Endometrial microvascular endothelial cells (primary cell): ENCODE measurements at regions not wholly inside any gene's neighbourhood (a gene's known extent, or its start where the extent isn't known, plus 50 kb on each side); places are given as distances from the start of the nearest gene placed in this dataset.
"Not testable (repeated sequence)": the region's sequence is repeated elsewhere in the genome, so short reads cannot be mapped to it uniquely, and the experiment has no call there.

Experiments
- in situ Hi-C: cut with HindIII; loops from 2 replicates; pipeline ENCODE4 v1.10.0; 2017; ENCODE audit warnings: low sequenced_read_pairs, low pct_unique_long_range_greater_than_20kb; ENCODE audit errors: inconsistent ontology term

DNA sequence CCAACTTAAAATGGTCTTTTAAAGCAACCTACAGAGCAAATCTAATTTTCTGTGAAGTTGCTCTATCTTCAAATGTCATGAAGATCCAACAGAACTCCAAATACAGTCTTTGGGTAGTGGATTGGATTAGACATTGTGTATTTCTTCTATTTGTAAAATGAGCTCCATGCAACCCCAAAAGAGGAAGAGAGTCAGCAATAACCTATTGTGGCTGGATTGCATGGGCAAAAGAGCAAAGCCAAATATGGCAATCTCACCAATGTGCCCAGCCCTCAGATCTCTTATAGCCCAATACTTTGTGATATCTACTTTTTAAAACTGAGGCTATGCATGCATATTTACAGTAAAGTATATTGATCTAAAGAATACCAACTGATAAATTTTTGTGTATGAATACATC is 146.3 kb downstream of the TXNL1 start:
- in situ Hi-C loops, result no loop called here

DNA sequence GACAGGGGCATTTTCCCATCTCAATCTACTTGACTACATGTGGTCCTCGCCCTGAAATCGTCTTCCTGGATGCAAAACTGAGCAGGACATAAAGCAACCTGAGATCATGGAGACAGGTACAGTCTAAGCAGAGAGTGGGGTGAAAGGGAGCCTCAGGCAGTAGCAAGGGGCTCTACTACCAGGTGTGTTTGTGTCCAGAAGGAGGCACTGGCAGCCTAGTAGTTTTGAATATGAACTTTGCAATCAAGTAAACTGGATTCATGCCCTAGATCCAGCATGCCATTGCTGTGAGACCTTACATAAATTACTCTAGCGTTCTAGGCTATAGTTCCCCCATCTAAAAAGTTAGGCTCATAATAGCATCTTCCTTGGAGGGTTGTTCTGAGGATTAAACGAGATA is 147.4 kb downstream of the TXNL1 start:
- in situ Hi-C loops, result no loop called here

DNA sequence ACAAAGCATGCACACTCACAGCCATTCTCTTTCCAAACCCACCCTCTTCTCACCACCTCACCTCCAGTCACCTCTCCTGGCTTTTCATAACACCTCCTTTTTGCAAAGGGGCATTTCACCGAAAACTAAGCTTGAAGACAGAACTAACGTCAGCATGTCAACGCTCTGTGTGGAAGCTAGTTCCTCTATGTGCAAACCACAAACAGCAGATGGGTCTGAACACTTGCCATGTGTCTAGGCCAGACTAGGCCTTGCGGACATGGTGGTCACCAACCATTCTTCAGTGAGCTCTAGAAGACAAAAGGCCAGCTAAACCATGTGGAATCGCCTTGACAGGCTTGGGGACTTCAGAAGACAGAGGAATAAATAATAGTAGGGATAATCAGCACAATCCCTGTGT is 148.5 kb downstream of the TXNL1 start:
- in situ Hi-C loops, result no loop called here

DNA sequence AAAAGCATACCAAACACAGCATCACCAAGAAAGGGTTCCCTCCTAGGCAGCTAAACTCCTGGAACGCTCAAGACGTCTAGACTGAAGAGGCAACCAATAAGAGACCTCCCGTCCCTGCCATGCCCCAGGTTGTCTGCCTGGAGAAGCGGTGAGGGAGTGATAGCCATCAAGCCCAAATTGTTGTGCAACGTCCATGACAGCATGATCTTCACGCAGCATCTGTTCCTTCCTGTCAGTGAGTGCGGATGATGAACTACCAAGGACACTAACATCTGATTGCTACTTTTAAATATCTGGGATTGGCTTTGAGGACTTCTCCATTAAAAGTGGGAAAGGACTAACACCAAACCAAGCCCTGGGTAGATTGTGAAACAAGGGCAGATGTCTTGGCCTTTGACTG is 149.7 kb downstream of the TXNL1 start:
- in situ Hi-C loops, result no loop called here

DNA sequence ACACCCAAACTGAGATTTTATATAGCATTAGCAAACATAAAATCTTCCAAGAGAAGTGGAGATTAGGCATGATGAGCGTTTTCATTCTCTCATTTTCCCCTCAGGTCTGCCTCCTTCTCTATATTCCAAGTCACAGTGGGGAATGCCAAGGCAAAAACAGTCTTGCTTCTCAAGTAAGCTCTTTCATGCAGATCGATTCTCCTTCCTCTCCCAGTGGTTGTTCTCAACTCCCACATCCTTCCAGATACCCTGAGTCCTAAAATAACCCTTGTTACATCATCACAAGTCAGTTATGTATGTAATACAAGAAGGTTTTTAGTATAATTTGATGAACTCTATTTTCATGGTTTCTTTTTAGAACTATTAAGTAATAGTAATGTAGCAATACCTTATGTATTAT is 150.6 kb downstream of the TXNL1 start:
- in situ Hi-C loops, result no loop called here

DNA sequence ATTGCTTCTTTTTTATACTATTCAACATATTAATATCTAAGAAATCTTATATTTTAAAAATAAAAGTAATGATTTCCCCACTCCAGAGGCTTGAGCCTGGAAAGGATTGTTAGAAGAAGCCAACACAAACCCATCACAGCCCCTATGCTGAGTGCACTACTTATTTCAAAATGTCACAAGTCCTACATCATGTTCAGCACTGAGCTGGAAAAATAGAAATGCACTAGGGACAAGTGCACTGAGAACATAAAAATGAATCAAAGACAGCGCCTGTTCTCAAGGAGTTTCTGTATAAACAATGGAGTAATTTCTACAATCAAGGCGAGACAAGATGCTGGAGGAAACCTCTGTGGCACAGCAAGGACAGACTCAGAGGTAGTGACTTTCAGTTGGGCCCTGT is 155.0 kb downstream of the TXNL1 start:
- in situ Hi-C loops, result no loop called here

DNA sequence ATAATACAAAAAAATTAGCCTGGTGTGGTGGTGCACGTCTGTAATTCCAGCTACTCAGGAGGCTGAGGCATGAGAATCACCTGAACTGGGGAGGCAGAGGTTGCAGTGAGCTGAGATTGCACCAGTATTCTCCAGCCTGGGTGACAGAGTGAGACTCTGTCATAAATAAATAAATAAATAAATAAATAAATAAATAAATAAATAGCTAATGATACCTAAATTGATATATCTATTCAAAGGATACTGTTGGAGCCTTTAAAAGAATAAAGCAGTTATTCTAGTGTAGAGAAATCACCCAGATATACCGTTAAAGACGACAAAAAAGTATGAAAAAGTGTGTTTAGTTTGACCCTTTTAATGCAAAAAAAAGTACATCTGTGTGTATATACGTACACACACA is 155.6 kb downstream of the TXNL1 start:
- in situ Hi-C loops, result not testable (repeated sequence)

DNA sequence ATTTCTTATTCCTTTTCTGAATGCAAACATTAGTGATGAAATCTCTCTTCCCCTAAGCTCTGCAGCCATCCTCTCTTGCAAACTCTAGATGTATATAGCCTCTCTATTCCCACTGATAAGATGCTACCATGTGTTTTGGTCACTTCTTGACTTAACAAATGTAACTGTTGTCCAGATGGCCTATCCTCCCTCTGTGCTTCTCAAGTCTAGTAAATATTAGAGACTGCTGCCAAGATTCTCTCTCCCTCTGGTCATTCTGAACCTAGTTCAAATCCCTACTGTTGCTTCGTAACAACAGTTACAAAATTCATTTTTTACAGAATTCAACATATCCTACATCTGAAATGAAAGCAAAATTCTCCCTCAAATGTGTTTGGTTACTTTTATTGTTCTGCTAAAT is 156.6 kb downstream of the TXNL1 start:
- in situ Hi-C loops, result no loop called here

DNA sequence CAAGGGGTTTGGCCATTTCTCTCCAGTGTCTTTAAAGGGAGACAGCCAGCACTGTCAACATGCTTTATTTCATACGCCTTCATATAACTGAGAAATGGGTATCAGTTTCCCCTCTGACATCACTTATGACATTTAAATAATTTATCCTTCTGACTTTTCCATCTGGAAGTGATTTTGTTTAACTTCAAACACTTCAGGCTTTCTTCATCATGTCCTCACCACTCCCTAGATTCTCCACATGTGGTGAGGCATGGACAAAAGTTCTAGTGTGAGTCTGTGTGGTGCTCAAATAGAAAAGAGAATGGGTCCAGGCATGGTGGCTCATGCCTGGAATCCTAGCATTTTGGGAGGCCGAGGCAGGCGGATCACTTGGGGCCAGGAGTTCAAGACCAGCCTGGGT is 158.6 kb downstream of the TXNL1 start:
- in situ Hi-C loops, result no loop called here

DNA sequence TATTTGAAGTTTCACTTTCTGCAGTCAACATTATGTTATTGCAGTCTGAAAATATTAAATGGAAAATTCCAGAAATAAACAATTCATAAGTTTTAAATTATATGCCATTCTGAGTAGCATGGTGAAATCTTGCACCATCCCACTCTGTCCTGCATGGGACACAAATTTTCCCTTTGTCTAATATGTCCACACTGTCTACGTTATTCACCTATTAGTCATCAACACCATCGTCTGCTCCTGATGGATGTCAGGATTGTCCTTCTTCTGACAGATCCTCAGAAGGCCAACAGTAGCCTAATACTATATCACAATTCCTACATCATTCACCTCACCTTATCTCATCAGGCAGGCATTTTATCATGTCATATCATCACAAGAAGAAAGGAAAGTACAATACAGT is 163.1 kb downstream of the TXNL1 start:
- in situ Hi-C loops, result no loop called here

DNA sequence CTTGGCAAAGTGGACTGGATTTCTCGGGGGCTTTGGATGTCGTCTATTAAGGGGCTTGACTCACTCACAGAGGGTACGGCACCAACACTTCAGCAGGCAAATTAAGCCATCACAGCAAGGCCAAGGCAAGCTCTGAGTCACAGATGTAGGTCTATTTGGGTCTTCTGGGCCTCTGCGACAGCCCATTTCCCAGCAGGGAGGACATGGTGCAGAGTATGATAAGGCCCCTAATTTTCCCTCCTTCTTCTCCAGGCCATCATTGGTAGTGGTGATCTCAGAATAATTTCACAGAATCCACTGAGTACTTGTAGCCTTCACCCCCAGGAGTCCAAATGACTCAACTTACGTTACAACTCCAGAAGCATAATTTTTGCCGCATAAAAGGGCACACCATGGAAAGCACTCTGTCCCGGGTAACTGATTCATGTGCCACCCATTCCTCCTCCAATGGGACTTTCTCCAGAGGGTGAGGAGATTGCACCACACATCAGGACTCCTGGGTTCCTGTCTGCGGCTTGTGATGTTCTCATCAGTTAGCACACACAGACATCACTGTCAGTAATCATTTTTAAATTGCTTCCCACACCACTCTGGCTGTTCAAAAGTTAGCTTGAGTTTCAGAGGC is 164.9 kb downstream of the TXNL1 start:
- in situ Hi-C loops, result no loop called here

DNA sequence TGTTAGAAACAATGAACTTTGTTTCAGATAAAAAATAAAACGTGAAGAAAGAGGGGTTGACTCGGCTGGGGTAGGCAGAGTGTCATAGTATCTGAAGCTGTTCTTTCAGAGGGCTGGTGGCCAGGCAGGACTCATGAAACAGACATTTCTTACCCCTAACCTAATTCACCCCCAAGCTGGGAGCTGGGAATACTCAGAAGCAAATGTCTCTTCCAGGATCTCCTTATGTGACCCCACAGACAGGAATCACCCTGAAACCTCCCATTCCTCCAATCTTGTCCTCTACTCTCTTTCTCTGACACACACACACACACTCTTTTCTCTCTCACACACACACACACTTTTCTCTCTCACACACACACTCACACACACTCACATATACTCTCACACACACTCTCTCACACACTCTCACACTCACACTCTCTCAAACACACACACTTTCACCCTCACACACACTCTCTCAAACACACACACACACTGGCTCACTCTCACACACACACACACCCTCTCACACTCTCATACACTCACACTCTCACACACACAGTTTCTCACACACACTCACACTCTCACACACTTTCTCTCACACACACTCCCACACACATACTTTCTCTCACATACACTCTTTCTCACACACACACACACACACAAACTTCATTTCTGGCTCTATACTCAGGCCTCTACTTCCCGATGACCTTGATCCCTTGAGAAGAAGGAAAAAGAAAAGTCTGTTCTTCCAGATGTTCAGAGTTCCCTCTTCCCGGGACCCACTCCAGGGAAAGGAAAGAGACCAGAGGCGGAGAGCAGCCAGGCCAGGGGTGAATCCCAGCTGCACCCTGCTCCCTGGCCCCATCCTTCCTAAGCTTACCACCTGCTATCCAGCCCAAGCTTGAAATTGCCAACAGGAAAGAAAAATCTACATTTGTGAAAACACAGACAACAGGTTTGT is 167.7 kb downstream of the TXNL1 start:
- in situ Hi-C loops, result no loop called here

DNA sequence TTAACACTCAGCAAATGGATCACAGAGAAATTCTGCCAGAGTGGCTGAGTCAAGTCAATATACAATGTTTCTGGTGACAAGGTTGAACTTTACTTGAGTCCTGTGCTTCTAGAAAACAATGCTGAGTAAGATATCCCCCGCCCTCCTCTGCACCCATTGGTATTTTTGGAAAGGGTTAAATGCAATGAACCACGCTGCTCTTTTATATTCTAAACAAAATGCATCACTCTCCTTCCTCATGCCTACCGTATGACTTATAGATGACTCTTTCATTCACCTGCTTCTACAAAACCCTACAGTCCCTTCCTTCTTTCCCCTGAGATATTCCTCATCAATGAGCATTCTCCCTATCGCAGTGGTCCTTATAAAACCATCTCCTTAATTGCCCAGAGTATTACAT is 168.8 kb downstream of the TXNL1 start:
- in situ Hi-C loops, result no loop called here

DNA sequence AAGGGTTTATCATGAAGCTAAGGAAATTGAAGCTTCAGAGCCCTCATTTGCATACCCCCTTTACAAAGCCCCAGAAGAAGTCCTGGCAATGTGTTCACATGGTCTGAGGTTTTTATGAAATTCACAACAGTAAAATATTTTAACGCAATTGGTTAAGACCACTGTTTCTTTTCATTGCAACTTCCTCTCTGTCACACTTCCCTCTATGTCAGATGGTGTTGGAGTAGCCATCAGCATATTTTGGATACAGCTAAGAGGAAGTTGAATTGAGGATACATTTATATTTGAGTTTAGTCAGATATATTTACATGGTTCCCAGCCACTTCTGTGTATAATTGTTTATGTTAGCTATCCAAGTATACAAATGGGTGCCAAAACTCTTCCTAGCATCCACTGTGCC is 170.0 kb downstream of the TXNL1 start:
- in situ Hi-C loops, result no loop called here

DNA sequence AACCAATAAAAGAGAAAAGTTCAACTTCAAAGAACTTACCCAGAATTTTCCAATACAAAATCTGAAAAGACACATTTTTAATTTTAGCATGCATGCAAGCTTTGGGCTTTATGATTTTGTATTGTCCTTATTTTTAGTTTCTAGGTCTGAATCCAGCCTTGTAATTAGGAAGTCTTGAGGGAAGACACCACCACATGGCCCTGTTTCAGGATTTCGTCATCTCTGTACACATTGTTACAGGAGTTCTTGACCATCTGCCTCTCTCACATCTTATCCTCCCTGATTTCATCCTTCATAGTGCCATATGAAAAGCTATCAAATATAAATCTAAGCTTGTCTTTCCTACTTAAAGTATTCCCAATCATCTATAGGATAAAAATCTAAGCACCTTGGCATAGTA is 176.1 kb downstream of the TXNL1 start:
- in situ Hi-C loops, result no loop called here

DNA sequence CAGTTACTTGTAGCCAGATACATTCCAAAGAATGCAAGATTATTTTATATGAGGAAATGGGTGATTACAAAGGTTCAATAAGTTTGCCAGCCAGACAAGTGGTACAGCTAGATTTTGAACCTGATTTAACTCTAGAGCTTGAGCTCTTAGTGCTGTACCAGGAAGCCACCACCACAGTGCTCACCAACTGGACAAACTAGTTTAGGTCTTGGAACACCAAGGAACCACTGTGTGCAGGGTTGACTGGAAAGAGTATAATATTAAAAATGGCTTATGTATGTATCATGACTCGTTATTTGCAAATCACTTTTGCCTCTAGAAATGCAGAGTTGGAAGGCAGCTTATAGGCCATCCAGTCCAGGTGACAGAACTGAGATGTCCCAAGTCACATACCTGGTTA is 177.2 kb downstream of the TXNL1 start:
- in situ Hi-C loops, result no loop called here

DNA sequence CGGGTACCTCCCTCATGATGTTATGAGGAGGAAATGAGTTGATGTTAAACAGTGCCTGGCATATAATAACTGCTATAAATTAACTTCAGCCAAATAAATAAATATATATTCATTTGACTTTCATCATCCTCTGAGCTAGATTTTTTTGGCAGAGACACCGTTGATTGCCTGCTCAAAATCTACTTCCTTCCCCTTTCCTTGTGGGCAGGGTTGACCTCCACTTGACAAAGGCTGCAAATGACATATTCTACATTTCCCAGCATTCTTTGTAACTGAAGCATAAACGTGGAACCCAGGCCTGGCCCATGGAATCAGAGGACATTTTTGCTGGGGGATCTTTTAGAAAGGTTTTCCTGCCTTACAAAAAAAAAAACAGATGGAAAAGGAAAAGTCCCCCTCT is 177.8 kb downstream of the TXNL1 start:
- in situ Hi-C loops, result no loop called here

DNA sequence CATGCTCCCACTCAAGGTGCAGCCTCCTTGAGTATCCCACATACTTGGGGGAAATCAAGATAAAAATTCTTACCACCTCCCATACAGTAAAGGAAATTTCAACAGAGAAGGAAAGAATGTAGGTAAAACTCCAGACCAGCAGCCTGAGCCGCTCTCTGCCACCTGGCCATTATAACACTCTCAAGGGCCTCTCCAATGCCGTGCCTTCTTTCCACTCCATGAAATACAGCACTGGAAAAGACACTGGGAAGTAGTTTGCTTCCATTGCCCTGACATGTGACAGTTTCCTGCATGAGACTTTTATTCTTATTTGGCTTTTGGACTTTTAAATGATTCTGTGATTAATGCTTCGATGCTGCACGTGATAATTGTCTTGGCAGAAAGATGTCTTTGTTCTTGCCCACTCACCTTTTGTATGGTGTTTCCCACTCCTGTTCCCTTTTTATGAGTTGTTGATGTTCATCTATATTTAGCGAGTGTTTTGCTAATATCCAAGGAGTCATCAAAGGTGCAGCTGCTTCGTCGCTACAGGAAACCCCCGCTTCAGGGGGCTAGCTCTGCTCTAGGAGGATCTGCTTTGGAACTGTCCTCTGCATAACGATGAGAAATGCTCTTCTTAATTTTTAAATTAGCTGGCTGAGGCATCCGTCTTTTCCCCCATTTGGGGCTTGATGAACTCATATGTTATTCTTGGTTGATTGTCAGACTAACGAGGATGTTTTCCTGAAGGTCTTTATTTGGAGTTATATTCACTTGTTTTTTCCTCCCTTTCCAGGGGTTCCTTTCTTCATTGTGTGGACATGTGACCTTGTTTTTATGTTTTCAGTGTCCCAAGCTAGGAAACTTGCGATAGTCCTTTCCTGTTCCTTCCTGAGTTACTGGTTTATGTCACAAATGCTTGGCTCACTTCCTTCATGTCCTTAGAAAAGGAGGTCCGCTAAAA is 179.4 kb downstream of the TXNL1 start:
- in situ Hi-C loops, result no loop called here

DNA sequence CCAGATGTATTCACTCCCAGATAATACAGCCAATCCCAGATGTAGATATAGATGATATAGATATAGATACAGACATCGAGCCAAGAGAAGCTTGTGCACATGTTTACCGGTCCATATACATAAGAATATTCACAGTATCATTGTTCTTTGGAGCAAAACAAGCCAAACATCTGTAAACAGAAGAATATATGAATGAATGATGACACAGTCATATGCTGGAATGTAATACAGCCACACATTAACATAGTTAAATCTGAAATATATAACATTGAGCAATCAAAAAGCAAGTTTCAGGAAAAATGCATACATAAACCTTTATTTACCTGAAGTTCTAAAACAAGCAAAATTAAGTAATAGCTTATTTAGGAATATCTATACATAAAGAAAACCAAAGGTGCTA is 182.5 kb downstream of the TXNL1 start:
- in situ Hi-C loops, result no loop called here

DNA sequence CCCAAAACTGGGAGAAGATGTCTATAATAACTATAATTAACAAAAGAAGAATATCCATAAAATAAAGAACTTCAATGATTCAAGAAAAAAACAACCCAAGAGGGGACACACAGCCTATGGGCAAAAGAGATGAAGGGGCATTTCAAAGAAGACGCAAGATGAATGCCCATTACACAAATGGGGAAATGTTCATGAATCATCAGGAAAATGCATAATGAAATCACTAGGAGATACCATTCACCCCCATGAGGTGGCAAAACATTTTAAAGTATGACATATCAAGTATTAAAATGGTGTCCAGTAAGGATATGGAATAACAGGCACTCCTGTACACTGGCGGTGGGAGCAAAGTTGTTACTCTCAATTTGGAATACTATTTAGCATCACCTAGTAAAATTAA is 183.3 kb downstream of the TXNL1 start:
- in situ Hi-C loops, result no loop called here
